H9 (cell line): ENCODE measurements at regions not wholly inside any gene's neighbourhood (a gene's known extent, or its start where the extent isn't known, plus 50 kb on each side); places are given as distances from the start of the nearest gene placed in this dataset.

Source experiments
- DNase-seq: peaks from one replicate; pipeline ENCODE4 v3.0.0-alpha.2; 2017
- H2AFZ ChIP-seq: one replicate; pipeline ENCODE4 v1.6.1; 2013; ENCODE audit warnings: mild to moderate bottlenecking, low read length, control low read depth, moderate library complexity
- H2AK5ac ChIP-seq: 2 replicates; pipeline ENCODE4 v1.6.1; 2013; ENCODE audit warnings: low read length, control low read depth, mixed read lengths; ENCODE audit not compliant: insufficient read length
- H2BK120ac ChIP-seq: one replicate; pipeline ENCODE4 v1.6.1; 2013; ENCODE audit warnings: low read depth, mild to moderate bottlenecking, low read length, control low read depth, inconsistent platforms; ENCODE audit not compliant: poor library complexity, severe bottlenecking
- H2BK12ac ChIP-seq: 2 replicates; pipeline ENCODE4 v1.6.1; 2013; ENCODE audit warnings: low read length, control low read depth, mixed read lengths, low read depth; ENCODE audit not compliant: insufficient read length
- H2BK15ac ChIP-seq: 2 replicates; pipeline ENCODE4 v1.6.1; 2013; ENCODE audit warnings: low read depth, low read length, control low read depth
- H2BK20ac ChIP-seq: one replicate; pipeline ENCODE4 v1.6.1; 2013; ENCODE audit warnings: low read depth, mild to moderate bottlenecking, low read length, control low read depth, inconsistent platforms; ENCODE audit not compliant: poor library complexity, severe bottlenecking
- H2BK5ac ChIP-seq: 2 replicates; pipeline ENCODE4 v1.6.1; 2013; ENCODE audit warnings: low read length, control low read depth, mixed read lengths; ENCODE audit not compliant: insufficient read length
- H3K14ac ChIP-seq: 2 replicates; pipeline ENCODE4 v1.6.1; 2013; ENCODE audit warnings: low read length, control low read depth; ENCODE audit not compliant: insufficient read depth
- H3K18ac ChIP-seq: 2 replicates; pipeline ENCODE4 v1.6.1; 2013; ENCODE audit warnings: low read depth, mild to moderate bottlenecking, mixed read lengths, low read length, control low read depth; ENCODE audit not compliant: insufficient read length
- H3K23ac ChIP-seq: 2 replicates; pipeline ENCODE4 v1.6.1; 2013; ENCODE audit warnings: low read length, control low read depth, mixed read lengths, low read depth; ENCODE audit not compliant: insufficient read length
- H3K23me2 ChIP-seq: 2 replicates; pipeline ENCODE4 v1.6.1; 2013; ENCODE audit warnings: low read depth, mild to moderate bottlenecking, mixed read lengths, low read length, control low read depth; ENCODE audit not compliant: insufficient read length, poor library complexity, severe bottlenecking
- H3K27ac ChIP-seq: 2 replicates; pipeline ENCODE4 v1.5.1; 2013; ENCODE audit warnings: low read length, control low read depth, mixed read lengths, low read depth; ENCODE audit not compliant: insufficient read length
- H3K27me3 ChIP-seq: 2 replicates; pipeline ENCODE4 v1.6.1; 2013; ENCODE audit warnings: low read length, control low read depth, inconsistent platforms; ENCODE audit not compliant: insufficient read depth
- H3K4ac ChIP-seq: 2 replicates; pipeline ENCODE4 v1.6.1; 2013; ENCODE audit warnings: low read depth, mild to moderate bottlenecking, control low read depth, inconsistent platforms, low read length, moderate library complexity
- H3K4me1 ChIP-seq: 2 replicates; pipeline ENCODE4 v1.6.1; 2013; ENCODE audit warnings: low read length, control low read depth, inconsistent platforms; ENCODE audit not compliant: insufficient read depth
- H3K4me2 ChIP-seq: 2 replicates; pipeline ENCODE4 v1.6.1; 2013; ENCODE audit warnings: low read length, control low read depth, mixed read lengths; ENCODE audit not compliant: insufficient read length, insufficient read depth
- H3K56ac ChIP-seq: 2 replicates; pipeline ENCODE4 v1.6.1; 2013; ENCODE audit warnings: low read depth, mild to moderate bottlenecking, mixed read lengths, low read length, control low read depth; ENCODE audit not compliant: insufficient read length
- H3K79me1 ChIP-seq: 2 replicates; pipeline ENCODE4 v1.6.1; 2013; ENCODE audit warnings: low read depth, mild to moderate bottlenecking, moderate library complexity, low read length, control low read depth, inconsistent platforms; ENCODE audit not compliant: insufficient read depth, poor library complexity, severe bottlenecking
- H3K79me2 ChIP-seq: 2 replicates; pipeline ENCODE4 v1.6.1; 2013; ENCODE audit warnings: low read length, control low read depth, inconsistent platforms; ENCODE audit not compliant: insufficient read depth
- H3K9ac ChIP-seq: 2 replicates; pipeline ENCODE4 v1.6.1; 2013; ENCODE audit warnings: low read length, control low read depth, mixed read lengths; ENCODE audit not compliant: insufficient read length; ENCODE audit errors: extremely low read depth
- H3K9me3 ChIP-seq: one replicate; pipeline ENCODE4 v1.6.1; 2013; ENCODE audit warnings: low read depth, low read length, inconsistent platforms; ENCODE audit not compliant: control insufficient read depth
- H3T11ph ChIP-seq: one replicate; pipeline ENCODE4 v1.6.1; 2013; ENCODE audit warnings: mild to moderate bottlenecking, low read length, control low read depth, inconsistent platforms
- H4K20me1 ChIP-seq: one replicate; pipeline ENCODE4 v1.6.1; 2013; ENCODE audit not compliant: control insufficient read depth, insufficient read length, insufficient read depth
- H4K5ac ChIP-seq: 2 replicates; pipeline ENCODE4 v1.6.1; 2013; ENCODE audit warnings: low read depth, mild to moderate bottlenecking, mixed read lengths, low read length, control low read depth; ENCODE audit not compliant: insufficient read length
- H4K8ac ChIP-seq: replicated peaks from 2 replicates; pipeline ENCODE4 v1.6.1; 2013; ENCODE audit warnings: low read length, control low read depth, mixed read lengths, low read depth; ENCODE audit not compliant: insufficient read length
- H4K91ac ChIP-seq: 2 replicates; pipeline ENCODE4 v1.6.1; 2013; ENCODE audit warnings: low read depth, mild to moderate bottlenecking, moderate library complexity, mixed read lengths, low read length, control low read depth; ENCODE audit not compliant: insufficient read length
- H3K27ac Mint-ChIP-seq, 3 experiments: 2 replicates in 2 of 3; 3 replicates in 1 of 3; pipeline ENCODE4 v1.8.0; 2020 to 2021; ENCODE audit warnings: mixed read lengths in 3 of 3, mild to moderate bottlenecking in 1 of 3, moderate library complexity in 1 of 3
- H3K27me3 Mint-ChIP-seq: 2 replicates; pipeline ENCODE4 v1.8.0; 2021; ENCODE audit warnings: low read depth, mild to moderate bottlenecking, moderate library complexity, mixed read lengths
- H3K36me3 Mint-ChIP-seq, 3 experiments: 2 replicates in 2 of 3; 3 replicates in 1 of 3; pipeline ENCODE4 v1.8.0; 2020 to 2021; ENCODE audit warnings: low read depth in 3 of 3, mixed read lengths in 3 of 3; ENCODE audit not compliant: insufficient read depth in 1 of 3
- H3K4me1 Mint-ChIP-seq, 2 experiments: 2 replicates each; pipeline ENCODE4 v1.8.0; 2020; ENCODE audit warnings: mixed read lengths in 2 of 2
- H3K4me3 Mint-ChIP-seq, 2 experiments: 2 replicates in 1 of 2; 3 replicates in 1 of 2; pipeline ENCODE4 v1.8.0; 2020 to 2021; ENCODE audit warnings: mild to moderate bottlenecking in 2 of 2, mixed read lengths in 2 of 2, moderate library complexity in 1 of 2
- H3K9me3 Mint-ChIP-seq, 2 experiments: 2 replicates in 1 of 2; 3 replicates in 1 of 2; pipeline ENCODE4 v1.8.0; 2020; ENCODE audit warnings: mild to moderate bottlenecking in 2 of 2, mixed read lengths in 2 of 2, moderate library complexity in 1 of 2
- WGBS: extraction: QIAGEN DNeasy Blood & Tissue Kit; methylation state at CpG from one replicate; pipeline ENCODE4 v1.1.7; 2013; ENCODE audit warnings: missing lambda C conversion rate, low lambda C conversion rate, mixed read lengths; ENCODE audit not compliant: insufficient read length; ENCODE audit errors: extremely low coverage; 5-methylcytosine and 5-hydroxymethylcytosine counted together
- TF ChIP-seq, protein P1 (sequence below): fragments of 200-600 bp; sonication (generic); conservative IDR thresholded peaks from 3 replicates; pipeline ENCODE4 v1.8.0; 2021; ENCODE audit warnings: antibody characterized with exemption, mild to moderate bottlenecking

- no peaks in the 10 kb centered on the region for H3K36me3 Mint-ChIP-seq
- Histone ChIP-seq H3K4me1 (peaks cover 3% of the 10 kb centered on the region; the same call in 1 of the 2 replicates), H4K8ac (no peak overlapping the region), H3K9ac (no peak overlapping the region), H2BK15ac (no peak overlapping the region), H3K56ac (no peak overlapping the region), H3K14ac (no peak overlapping the region), H2BK12ac (no peak overlapping the region), H4K91ac (no peak overlapping the region), H2BK5ac (no peak overlapping the region), H3K27ac (no peak overlapping the region), H3K79me2 (no peaks in the 10 kb centered on the region), H3K23ac (no peak overlapping the region), H3K4me2 (no peak overlapping the region), H3K23me2 (no peaks in the 10 kb centered on the region), H3K4ac (no peak overlapping the region), H4K5ac (no peak overlapping the region), H3K9me3 (no peaks in the 10 kb centered on the region), H3K27me3 (no peaks in the 10 kb centered on the region), H3T11ph (no peak overlapping the region), H2BK20ac (no peak overlapping the region), H2BK120ac (no peak overlapping the region), H3K79me1 (no peaks in the 10 kb centered on the region), H2AK5ac (no peak overlapping the region), H3K18ac (no peak overlapping the region), H2AFZ (no peak overlapping the region), H4K20me1 (no peaks in the 10 kb centered on the region)
- WGBS: no CpG with 5 or more reads among the region's 1 CpG
- H3K4me3 Mint-ChIP-seq: no peak overlapping the region
- DNase-seq: no peak
- H3K27me3 Mint-ChIP-seq: no peaks in the 10 kb centered on the region
- peaks cover 0 to 9% of the 10 kb centered on the region in 2 experiments; a peak in 2 of 4 replicates for H3K4me1 Mint-ChIP-seq
- no peaks in the 10 kb centered on the region for H3K9me3 Mint-ChIP-seq
- no peak overlapping the region for H3K27ac Mint-ChIP-seq
- TF ChIP-seq, protein P1, sequence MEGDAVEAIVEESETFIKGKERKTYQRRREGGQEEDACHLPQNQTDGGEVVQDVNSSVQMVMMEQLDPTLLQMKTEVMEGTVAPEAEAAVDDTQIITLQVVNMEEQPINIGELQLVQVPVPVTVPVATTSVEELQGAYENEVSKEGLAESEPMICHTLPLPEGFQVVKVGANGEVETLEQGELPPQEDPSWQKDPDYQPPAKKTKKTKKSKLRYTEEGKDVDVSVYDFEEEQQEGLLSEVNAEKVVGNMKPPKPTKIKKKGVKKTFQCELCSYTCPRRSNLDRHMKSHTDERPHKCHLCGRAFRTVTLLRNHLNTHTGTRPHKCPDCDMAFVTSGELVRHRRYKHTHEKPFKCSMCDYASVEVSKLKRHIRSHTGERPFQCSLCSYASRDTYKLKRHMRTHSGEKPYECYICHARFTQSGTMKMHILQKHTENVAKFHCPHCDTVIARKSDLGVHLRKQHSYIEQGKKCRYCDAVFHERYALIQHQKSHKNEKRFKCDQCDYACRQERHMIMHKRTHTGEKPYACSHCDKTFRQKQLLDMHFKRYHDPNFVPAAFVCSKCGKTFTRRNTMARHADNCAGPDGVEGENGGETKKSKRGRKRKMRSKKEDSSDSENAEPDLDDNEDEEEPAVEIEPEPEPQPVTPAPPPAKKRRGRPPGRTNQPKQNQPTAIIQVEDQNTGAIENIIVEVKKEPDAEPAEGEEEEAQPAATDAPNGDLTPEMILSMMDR: no peak
Measured at GRCh38 chr2:39615675-39616074, 50.0 kb upstream of the TMEM178A start.
